Loucy (cell line): ENCODE measurements at regions not wholly inside any gene's neighbourhood (a gene's known extent, or its start where the extent isn't known, plus 50 kb on each side); places are given as distances from the start of the nearest gene placed in this dataset.
A peak's percentile ranks its signal among the peaks of the same experiment; 100 is the strongest.

Source experiments
- H2AFZ ChIP-seq: fragments of 200-600 bp; sonication (generic); 2 replicates; pipeline ENCODE4 v1.6.0; 2016; ENCODE audit warnings: antibody characterized with exemption, mild to moderate bottlenecking, low read length, moderate library complexity
- H3F3A ChIP-seq: fragments of 200-600 bp; 2 replicates; pipeline ENCODE4 v1.6.0; 2016; ENCODE audit warnings: antibody characterized with exemption, low read depth, mild to moderate bottlenecking
- H3K27me3 ChIP-seq: fragments of 200-600 bp; sonication (generic); 2 replicates; pipeline ENCODE4 v1.6.1; 2014; ENCODE audit warnings: low read length, mild to moderate bottlenecking; ENCODE audit not compliant: insufficient read depth, poor library complexity, severe bottlenecking
- H3K36me3 ChIP-seq: fragments of 200-600 bp; sonication (generic); 2 replicates; pipeline ENCODE4 v1.6.1; 2016; ENCODE audit warnings: low read length; ENCODE audit not compliant: insufficient read depth
- H3K4me1 ChIP-seq: fragments of 200-600 bp; sonication (generic); 2 replicates; pipeline ENCODE4 v1.5.1; 2014; ENCODE audit warnings: low read length, mild to moderate bottlenecking; ENCODE audit not compliant: insufficient read depth, poor library complexity, severe bottlenecking
- H3K4me2 ChIP-seq: fragments of 200-600 bp; sonication (generic); 2 replicates; pipeline ENCODE4 v1.6.0; 2014; ENCODE audit warnings: antibody characterized with exemption, low read length, low read depth, mild to moderate bottlenecking; ENCODE audit not compliant: poor library complexity, severe bottlenecking
- H3K4me3 ChIP-seq: fragments of 200-600 bp; sonication (generic); 2 replicates; pipeline ENCODE4 v1.5.1; 2014; ENCODE audit warnings: low read length, mild to moderate bottlenecking, mixed read lengths; ENCODE audit not compliant: poor library complexity, severe bottlenecking
- H3K79me2 ChIP-seq: fragments of 200-600 bp; sonication (generic); 2 replicates; pipeline ENCODE4 v1.6.1; 2014; ENCODE audit warnings: low read length; ENCODE audit not compliant: insufficient read depth
- H3K9ac ChIP-seq: fragments of 200-600 bp; sonication (generic); 2 replicates; pipeline ENCODE4 v1.6.0; 2014; ENCODE audit warnings: mild to moderate bottlenecking, low read depth, low read length, moderate library complexity; ENCODE audit not compliant: poor library complexity, severe bottlenecking
- H3K9me2 ChIP-seq: fragments of 200-600 bp; sonication (generic); replicated peaks from 2 replicates; pipeline ENCODE4 v1.6.1; 2016; ENCODE audit warnings: low read depth, low read length, mixed read lengths
- H3K9me3 ChIP-seq: fragments of 200-600 bp; sonication (generic); 2 replicates; pipeline ENCODE4 v1.6.1; 2014; ENCODE audit warnings: mild to moderate bottlenecking, antibody characterized with exemption, low read length, low read depth; ENCODE audit not compliant: insufficient read depth
- H4K20me1 ChIP-seq: fragments of 200-600 bp; sonication (generic); 2 replicates; pipeline ENCODE4 v1.6.0; 2014; ENCODE audit warnings: antibody characterized with exemption, low read length, mild to moderate bottlenecking; ENCODE audit not compliant: insufficient read depth, poor library complexity, severe bottlenecking
- CTCF ChIP-seq: fragments of 200-600 bp; sonication (generic); conservative IDR thresholded peaks from 2 replicates; pipeline ENCODE4 v1.5.1; 2014; ENCODE audit warnings: mild to moderate bottlenecking, antibody characterized with exemption, low read length
- EZH2phosphoT487 ChIP-seq: fragments of 200-600 bp; IDR thresholded peaks from 2 replicates; pipeline ENCODE4 v1.6.1; 2018; ENCODE audit warnings: antibody characterized with exemption, mild to moderate bottlenecking, moderate library complexity, borderline replicate concordance

- no peaks in the 10 kb centered on the region for H3K9me2 ChIP-seq
- no peaks in the 10 kb centered on the region for H3F3A ChIP-seq
- H2AFZ ChIP-seq, result no peak overlapping the region
- H3K36me3 ChIP-seq, result no peaks in the 10 kb centered on the region
- H3K4me2 ChIP-seq, result no peak overlapping the region
- no peak overlapping the region for H3K9ac ChIP-seq
- H3K4me1 ChIP-seq, result peaks cover 25% of the 10 kb centered on the region
- H3K4me3 ChIP-seq, result no peak overlapping the region
- H4K20me1 ChIP-seq, result no peaks in the 10 kb centered on the region
- H3K79me2 ChIP-seq, result no peaks in the 10 kb centered on the region
- no peaks in the 10 kb centered on the region for H3K27me3 ChIP-seq
- H3K9me3 ChIP-seq, result no peaks in the 10 kb centered on the region
- TF ChIP-seq CTCF (no peak), EZH2phosphoT487 (no peak)
Measured at GRCh38 chr4:81883004-81883403, 411.3 kb upstream of the RASGEF1B start.

- no peaks in the 10 kb centered on the region for H3K27me3 ChIP-seq
- no peak for TF ChIP-seq EZH2phosphoT487
- no peak for TF ChIP-seq CTCF
- peak overlapping the region; percentile 82 for H2AFZ ChIP-seq
- H3F3A ChIP-seq, result no peaks in the 10 kb centered on the region
- H3K4me3 ChIP-seq, result no peak overlapping the region
- no peaks in the 10 kb centered on the region for H3K36me3 ChIP-seq
- H3K4me1 ChIP-seq, result peaks cover 25% of the 10 kb centered on the region
- no peak overlapping the region for H3K9ac ChIP-seq
- no peaks in the 10 kb centered on the region for H3K79me2 ChIP-seq
- peak overlapping the region; percentile 34 for H3K4me2 ChIP-seq
- H4K20me1 ChIP-seq, result no peaks in the 10 kb centered on the region
- H3K9me3 ChIP-seq, result no peaks in the 10 kb centered on the region
- no peaks in the 10 kb centered on the region for H3K9me2 ChIP-seq
Measured at GRCh38 chr4:81881855-81882621, 410.3 kb upstream of the RASGEF1B start.

- no peak overlapping the region for H2AFZ ChIP-seq
- no peaks in the 10 kb centered on the region for H3K36me3 ChIP-seq
- H3K9me3 ChIP-seq, result peaks cover 3% of the 10 kb centered on the region; the same call in 1 of the 2 replicates
- H3K79me2 ChIP-seq, result no peaks in the 10 kb centered on the region
- no peaks in the 10 kb centered on the region for H3K4me1 ChIP-seq
- H3K27me3 ChIP-seq, result no peaks in the 10 kb centered on the region
- no peaks in the 10 kb centered on the region for H3F3A ChIP-seq
- H3K9me2 ChIP-seq, result no peaks in the 10 kb centered on the region
- TF ChIP-seq CTCF (no peak), EZH2phosphoT487 (no peak)
- no peak overlapping the region for H3K4me2 ChIP-seq
- H4K20me1 ChIP-seq, result no peaks in the 10 kb centered on the region
- H3K4me3 ChIP-seq, result no peak overlapping the region
- H3K9ac ChIP-seq, result no peak overlapping the region
Measured at GRCh38 chr4:81876106-81876505, 404.4 kb upstream of the RASGEF1B start.
